ENCODE measurements at regions not wholly inside any gene's neighbourhood (a gene's known extent, or its start where the extent isn't known, plus 50 kb on each side); places are given as distances from the start of the nearest gene placed in this dataset.

DNA sequence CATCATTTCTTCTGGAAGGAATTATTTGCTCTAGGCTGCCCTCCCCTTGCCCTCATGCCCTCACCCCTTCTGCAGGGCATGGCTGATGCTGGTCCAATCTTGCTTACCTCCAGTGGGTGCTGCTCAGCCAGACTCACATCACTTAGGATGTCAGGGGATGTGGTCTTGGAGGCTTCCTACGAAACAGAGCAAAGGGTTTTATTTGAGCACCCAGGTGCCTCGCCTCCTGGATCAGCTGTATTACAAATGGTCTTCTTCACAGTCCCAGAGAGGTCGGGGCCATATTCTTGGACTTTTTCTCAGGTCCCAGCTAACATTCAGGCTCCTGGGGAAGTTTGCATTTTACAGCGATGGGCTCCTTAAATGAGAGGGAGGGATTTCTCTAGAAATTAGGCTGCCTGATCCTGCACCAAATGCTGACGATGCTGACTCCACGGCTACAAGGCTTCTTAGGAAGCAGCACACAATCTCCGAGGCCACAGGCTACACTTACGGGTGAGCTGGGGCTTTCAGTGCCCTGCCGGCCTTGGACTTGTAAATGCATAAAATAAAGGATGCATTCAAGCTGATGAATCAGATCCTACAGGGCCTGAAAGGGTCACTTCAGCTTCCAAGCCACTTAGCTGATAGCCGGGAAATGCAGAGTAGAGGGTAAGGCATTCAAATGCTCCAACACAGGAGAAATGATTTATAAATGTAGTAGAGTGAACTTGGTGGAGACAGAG, 159.8 kb upstream of the ECI2 start:
- DNase-seq (ENCODE audit: low read depth) = no peak

DNA sequence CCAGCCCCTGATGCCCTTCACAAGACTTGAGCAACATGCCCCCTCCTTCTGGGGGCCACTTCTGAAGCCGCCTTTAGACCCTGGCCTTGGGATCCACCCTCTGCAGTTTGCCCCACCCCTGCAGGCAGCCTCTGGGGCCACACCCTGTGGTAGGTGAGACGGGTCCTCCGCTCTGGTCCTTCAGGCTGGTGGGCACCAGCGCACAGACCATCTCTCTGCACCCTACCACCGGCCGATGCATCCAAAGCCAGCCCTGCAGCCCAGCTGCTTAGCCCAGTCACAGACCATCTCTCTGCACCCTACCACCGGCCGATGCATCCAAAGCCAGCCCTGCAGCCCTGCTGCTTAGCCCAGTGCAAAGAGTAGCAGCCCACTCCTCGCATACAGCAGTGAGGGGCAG, 159.3 kb upstream of the ECI2 start:
- no peak for DNase-seq (ENCODE audit: low read depth)

GRCh38 chr6:4291453-4292403, 156.4 kb upstream of the ECI2 start:
- DNase-seq (ENCODE audit: low read depth) = no peak

DNA sequence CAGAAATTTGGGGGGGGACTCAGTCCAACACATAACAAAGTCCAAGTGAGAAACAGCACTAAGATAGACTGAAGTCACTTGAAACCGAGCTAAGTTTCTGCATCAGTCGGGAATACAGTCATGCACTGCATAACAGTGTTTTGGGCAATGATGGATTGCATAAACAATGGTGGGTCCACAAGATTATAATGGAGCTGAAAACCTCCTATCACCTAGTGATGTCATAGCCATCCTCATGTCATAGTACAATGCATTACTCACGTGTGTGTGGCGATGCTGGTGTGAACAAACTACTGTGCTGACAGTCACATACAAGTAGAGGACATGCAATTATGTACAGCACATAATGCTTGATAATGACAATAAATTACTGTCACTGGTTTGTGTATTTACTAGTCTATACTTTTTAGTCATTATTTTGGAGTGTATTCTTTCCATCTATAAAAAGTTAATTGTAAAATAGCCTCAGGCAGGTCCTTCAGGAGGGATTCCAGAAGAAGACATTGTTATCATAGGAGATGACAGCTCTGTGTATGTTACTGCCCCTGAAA, 154.5 kb upstream of the ECI2 start:
- no peak for DNase-seq (ENCODE audit: low read depth)

DNA sequence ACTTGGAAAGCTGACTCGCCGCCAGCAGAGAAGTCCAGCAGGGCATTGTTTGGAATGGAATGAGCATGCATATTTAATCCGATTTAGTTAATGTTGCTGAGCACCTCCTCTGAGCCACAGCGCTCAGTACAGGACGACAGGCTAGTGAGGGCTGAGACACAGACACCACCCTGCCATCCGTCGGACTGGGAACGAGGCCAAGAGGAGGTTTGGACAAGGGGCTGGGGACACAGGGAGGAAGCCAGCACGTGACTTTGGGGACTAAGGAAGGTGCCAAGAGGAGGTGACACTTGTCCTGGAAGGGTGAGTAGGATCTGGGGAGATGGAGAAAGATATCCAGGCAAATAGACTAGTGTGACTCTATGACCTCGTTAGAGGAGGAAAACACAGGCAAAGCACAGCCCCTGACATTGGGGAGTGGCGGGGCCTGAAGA, 152.5 kb upstream of the ECI2 start:
- DNase-seq (ENCODE audit: low read depth) = no peak

- no peak for DNase-seq (ENCODE audit: low read depth)
Measured at GRCh38 chr6:4287372-4287771, 152.0 kb upstream of the ECI2 start.

DNA sequence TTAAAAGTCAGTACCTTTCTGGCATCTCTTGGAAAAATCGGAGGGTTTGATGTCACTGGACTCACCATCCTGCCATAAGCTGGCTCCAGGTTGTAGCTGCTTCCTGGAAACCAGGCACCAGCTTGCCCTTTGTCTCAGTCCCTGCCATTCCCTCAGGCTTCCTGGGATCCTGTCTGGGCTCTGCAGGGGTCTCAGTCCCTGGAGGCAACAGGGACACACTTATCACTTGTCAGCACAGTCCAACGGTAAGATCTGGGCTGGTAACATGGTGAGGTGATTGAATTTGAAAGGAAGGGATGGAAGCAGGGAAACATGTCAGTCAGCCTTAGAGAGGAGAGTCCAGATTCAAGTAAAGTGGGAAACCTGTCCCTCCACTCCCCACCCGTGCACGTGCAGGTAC, 147.6 kb upstream of the ECI2 start:
- DNase-seq (ENCODE audit: low read depth) = no peak

- DNase-seq (ENCODE audit: low read depth) = no peak
Measured at GRCh38 chr6:4281341-4282293, 146.2 kb upstream of the ECI2 start.

DNA sequence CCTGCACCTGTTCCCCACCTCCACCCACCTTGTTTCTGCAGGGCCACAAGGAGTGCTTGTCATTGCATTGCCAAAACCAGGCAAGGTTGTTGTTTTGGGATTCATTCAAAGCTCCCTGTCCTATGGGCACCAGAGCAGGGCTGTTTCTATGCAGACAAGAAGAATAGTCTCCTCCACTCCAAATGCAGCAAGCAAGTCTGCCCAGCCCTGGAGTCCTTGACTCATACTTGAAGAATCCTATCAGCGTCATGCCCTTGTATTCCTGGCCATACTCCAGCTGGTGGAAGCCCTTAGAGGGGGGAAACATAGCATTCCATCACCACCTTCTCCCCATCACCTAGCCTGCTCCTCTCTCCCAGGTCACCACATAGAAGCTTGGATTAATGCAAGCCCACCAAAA, 145.3 kb upstream of the ECI2 start:
- DNase-seq (ENCODE audit: low read depth) = no peak

- DNase-seq (ENCODE audit: low read depth) = no peak
Measured at GRCh38 chr6:4280031-4280430, 144.7 kb upstream of the ECI2 start.

DNA sequence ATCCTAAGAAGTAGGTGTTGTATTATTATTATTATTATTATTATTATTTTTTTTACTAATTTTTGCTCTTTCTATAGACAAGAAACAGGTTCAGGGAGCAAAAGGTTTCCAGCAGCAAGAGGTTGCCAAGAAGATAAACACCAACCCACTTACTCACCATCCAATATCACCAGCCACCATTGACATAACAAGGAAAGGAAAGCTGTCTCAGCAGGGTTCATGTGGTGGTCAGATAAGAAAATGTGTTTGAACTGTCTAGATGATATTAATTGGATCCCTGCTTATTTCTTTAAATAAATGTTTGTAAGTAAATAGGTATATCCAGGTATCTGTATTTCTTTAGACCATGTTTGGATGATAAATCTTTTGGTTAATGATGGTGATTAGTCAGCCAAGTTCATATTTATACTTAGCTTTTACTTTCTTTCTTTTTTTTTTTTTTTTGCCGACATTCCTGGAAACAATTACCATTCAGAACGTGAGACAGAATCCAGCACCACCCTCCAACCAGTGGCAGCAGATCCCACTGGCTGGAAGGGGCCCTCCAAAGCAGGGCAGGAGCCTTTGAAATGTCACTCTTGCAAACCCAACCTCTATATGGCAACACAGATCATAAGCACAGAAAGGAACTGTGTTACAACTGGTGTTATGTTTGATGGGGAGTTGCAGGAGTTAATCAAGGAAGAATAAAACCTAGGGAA, 139.2 kb upstream of the ECI2 start:
- DNase-seq (ENCODE audit: low read depth) = no peak

DNA sequence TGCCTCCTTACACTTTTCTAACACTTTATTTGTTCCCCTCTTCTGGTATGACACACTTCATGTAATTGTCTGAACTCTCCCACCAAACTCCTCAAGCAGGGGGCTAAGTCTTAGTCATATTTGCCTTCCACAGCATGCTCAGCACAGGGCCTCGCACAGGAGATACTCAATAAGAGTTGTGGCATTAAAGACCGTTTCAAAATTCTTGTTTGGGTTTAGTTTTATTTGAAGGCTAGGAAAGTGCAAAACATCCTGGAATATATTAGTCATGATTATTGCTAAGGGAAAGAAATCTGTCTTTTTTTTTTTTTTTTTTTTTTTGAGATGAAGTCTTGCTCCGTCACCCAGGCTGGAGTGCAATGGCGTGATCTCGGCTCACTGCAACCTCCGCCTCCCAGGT, 137.6 kb upstream of the ECI2 start:
- no peak for DNase-seq (ENCODE audit: low read depth)

DNA sequence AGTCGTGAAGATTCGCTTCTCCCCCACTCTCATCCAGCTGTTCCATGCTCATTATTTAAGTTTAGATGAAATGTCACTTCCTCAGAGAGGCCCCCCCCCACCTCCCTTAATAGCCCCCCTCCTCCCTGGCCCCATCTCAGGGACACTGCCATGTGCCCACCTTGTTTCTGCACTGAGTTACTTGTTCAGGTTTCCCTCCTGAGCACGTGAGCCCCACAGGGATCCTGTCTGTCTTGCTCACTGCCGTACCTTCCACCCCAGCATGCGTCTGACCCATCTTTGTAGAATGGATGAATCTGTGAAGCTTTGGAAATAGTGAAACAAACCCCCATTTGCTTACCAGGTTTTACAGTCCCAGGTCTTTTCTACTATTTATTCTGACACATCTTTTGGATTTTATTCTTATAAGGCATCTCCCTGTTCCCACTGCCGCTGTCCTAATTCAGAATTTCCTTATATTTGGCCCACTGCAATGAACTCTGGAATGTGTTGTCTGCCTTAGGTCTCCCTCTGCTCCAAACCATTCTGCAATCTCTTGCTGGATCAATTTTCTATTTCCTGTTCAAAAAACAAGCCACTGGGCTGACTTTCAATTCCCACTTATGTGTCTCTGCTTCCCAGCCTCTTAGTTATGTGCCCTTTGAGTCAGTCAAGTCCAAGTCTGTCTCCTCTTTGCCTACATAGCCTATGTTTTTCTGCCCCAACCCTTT, 136.5 kb upstream of the ECI2 start:
- DNase-seq (ENCODE audit: low read depth) = no peak

- no peak for DNase-seq (ENCODE audit: low read depth)
Measured at GRCh38 chr6:4270776-4271175, 135.4 kb upstream of the ECI2 start.

GRCh38 chr6:4270001-4270400, 134.6 kb upstream of the ECI2 start:
- DNase-seq (ENCODE audit: low read depth) = no peak

DNA sequence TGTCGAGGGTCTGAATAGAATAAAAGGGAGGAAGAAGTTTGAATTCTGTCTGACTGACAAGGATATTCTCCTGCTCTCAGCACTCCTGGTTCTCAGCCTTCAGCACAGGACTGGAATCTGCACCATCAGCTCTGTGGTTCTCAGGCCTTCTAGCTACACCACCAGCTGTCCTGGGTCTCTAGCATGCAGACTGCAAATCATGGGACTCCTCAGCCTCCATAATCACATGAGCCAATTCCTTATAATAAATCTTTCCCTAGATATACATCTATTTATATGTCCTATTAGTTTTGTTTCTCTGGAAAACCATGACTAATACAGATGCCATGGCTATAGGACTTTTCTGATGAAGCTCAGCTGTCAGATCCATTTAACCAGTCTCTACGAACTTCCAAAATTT, 132.8 kb upstream of the ECI2 start:
- DNase-seq (ENCODE audit: low read depth) = no peak

GRCh38 chr6:4265740-4266139, 130.4 kb upstream of the ECI2 start:
- DNase-seq (ENCODE audit: low read depth) = no peak

DNA sequence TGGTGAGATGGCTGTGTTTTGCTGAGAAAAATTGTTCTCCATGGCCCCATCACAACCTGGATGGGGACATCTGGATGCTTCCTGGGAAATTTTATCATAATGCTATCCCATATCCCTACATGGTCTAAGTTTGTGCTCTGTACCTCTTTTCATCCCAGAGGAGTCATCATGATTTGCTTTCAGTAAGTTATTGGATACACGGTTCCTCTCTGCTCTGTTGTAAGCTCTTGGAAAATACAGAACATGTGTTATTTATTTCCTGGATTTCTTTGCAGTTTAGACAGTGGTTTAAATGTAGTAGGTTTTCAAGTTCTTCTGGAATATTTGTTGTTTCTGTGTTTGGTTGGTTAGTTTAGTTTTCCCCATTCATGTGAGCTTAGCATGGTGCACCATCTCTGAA, 129.2 kb upstream of the ECI2 start:
- DNase-seq (ENCODE audit: low read depth) = no peak

- DNase-seq (ENCODE audit: low read depth) = no peak
Measured at GRCh38 chr6:4264081-4264480, 128.7 kb upstream of the ECI2 start.

DNA sequence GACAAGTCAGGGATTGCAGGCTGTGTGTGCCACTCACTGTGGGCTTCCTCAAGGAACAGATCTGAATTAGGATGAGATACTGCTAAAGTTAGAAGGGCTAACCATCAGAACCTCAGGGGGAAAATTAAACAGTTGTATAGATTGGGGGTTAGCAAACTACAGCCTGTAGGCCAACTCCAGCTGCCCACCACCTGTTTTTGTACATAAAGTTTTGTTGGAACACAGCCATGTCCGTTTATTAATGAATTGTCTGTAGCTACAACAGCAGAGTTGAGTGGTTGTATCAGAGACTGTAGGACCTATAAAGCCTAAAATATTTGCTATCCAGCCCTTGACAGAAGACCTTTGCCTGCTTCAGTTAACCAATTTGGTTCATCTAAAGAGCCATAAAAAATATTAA, 127.2 kb upstream of the ECI2 start:
- DNase-seq (ENCODE audit: low read depth) = no peak

- no peak for DNase-seq (ENCODE audit: low read depth)
Measured at GRCh38 chr6:4259391-4259790, 124.0 kb upstream of the ECI2 start.
